Activated CD4-positive, alpha-beta T cell treated with anti-CD3 and anti-CD28 coated beads for 4 hours (primary cell): ENCODE measurements at regions not wholly inside any gene's neighbourhood (a gene's known extent, or its start where the extent isn't known, plus 50 kb on each side); places are given as distances from the start of the nearest gene placed in this dataset.

Experiments
- DNase-seq, 2 donors: peaks; one replicate each; pipeline ENCODE4 v3.0.0-alpha.2; 2020

- no peak for DNase-seq
Observed at GRCh38 chr7:68457481-68457880, 1140.8 kb upstream of the AUTS2 start.

GRCh38 chr7:68458010-68458908, 1140.0 kb upstream of the AUTS2 start:
- no peak for DNase-seq

GRCh38 chr7:68461430-68461829, 1136.8 kb upstream of the AUTS2 start:
- DNase-seq = no peak

- DNase-seq = no peak
Observed at GRCh38 chr7:68470836-68471435, 1127.3 kb upstream of the AUTS2 start.

GRCh38 chr7:68472688-68473087, 1125.6 kb upstream of the AUTS2 start:
- DNase-seq = no peak

GRCh38 chr7:68474661-68475216, 1123.5 kb upstream of the AUTS2 start:
- DNase-seq = no peak

GRCh38 chr7:68476966-68477365, 1121.3 kb upstream of the AUTS2 start:
- no peak for DNase-seq

- no peak for DNase-seq
Observed at GRCh38 chr7:68478326-68478725, 1119.9 kb upstream of the AUTS2 start.

GRCh38 chr7:68482800-68483199, 1115.5 kb upstream of the AUTS2 start:
- no peak for DNase-seq

- no peak for DNase-seq
Observed at GRCh38 chr7:68484731-68485130, 1113.5 kb upstream of the AUTS2 start.

GRCh38 chr7:68485253-68485917, 1112.9 kb upstream of the AUTS2 start:
- no peak for DNase-seq

- DNase-seq = no peak
Observed at GRCh38 chr7:68488341-68489060, 1109.8 kb upstream of the AUTS2 start.

- DNase-seq = no peak
Observed at GRCh38 chr7:68491523-68492358, 1106.5 kb upstream of the AUTS2 start.

GRCh38 chr7:68492359-68492690, 1106.0 kb upstream of the AUTS2 start:
- DNase-seq = no peak

GRCh38 chr7:68503400-68503799, 1094.9 kb upstream of the AUTS2 start:
- DNase-seq = no peak

- DNase-seq = no peak
Observed at GRCh38 chr7:68504716-68505115, 1093.6 kb upstream of the AUTS2 start.

- no peak for DNase-seq
Observed at GRCh38 chr7:68505721-68506120, 1092.6 kb upstream of the AUTS2 start.

- no peak for DNase-seq
Observed at GRCh38 chr7:68507668-68508067, 1090.6 kb upstream of the AUTS2 start.

GRCh38 chr7:68509054-68509453, 1089.2 kb upstream of the AUTS2 start:
- no peak for DNase-seq

- DNase-seq = no peak
Observed at GRCh38 chr7:68509603-68510002, 1088.7 kb upstream of the AUTS2 start.

- DNase-seq = no peak
Observed at GRCh38 chr7:68511281-68511680, 1087.0 kb upstream of the AUTS2 start.

- DNase-seq = no peak
Observed at GRCh38 chr7:68512466-68512865, 1085.8 kb upstream of the AUTS2 start.
